HG02642 (cell line): ENCODE measurements at regions not wholly inside any gene's neighbourhood (a gene's known extent, or its start where the extent isn't known, plus 50 kb on each side); places are given as distances from the start of the nearest gene placed in this dataset.
"Not testable (repeated sequence)": the region's sequence is repeated elsewhere in the genome, so short reads cannot be mapped to it uniquely, and the experiment has no call there.

Experiments
- ATAC-seq: cut with Tn5 transposase; IDR thresholded peaks from one replicate; pipeline ENCODE4 v1.9.1; 2021; ENCODE audit warnings: mild to moderate bottlenecking; ENCODE audit not compliant: unreplicated experiment, poor library complexity

- not testable (repeated sequence) for ATAC-seq
Observed at GRCh38 chr3:187890405-187890752, 145.1 kb upstream of the BCL6 start.

- no peak for ATAC-seq
Observed at GRCh38 chr3:187896646-187897045, 151.4 kb upstream of the BCL6 start.

- no peak for ATAC-seq
Observed at GRCh38 chr3:187899246-187899645, 154.0 kb upstream of the BCL6 start.

GRCh38 chr3:187900993-187901755, 155.9 kb upstream of the BCL6 start:
- ATAC-seq, result no peak

- peak; percentile 72 for ATAC-seq
Observed at GRCh38 chr3:187902041-187902471, 156.8 kb upstream of the BCL6 start.

- ATAC-seq, result no peak
Observed at GRCh38 chr3:187902936-187903335, 157.7 kb upstream of the BCL6 start.

- ATAC-seq, result no peak
Observed at GRCh38 chr3:187903697-187904096, 158.4 kb upstream of the BCL6 start.

GRCh38 chr3:187906416-187906815, 161.1 kb upstream of the BCL6 start:
- ATAC-seq, result no peak

GRCh38 chr3:187906920-187907319, 161.7 kb upstream of the BCL6 start:
- no peak for ATAC-seq

- ATAC-seq, result no peak
Observed at GRCh38 chr3:187909866-187910265, 164.6 kb upstream of the BCL6 start.

- ATAC-seq, result no peak
Observed at GRCh38 chr3:187912007-187912406, 166.7 kb upstream of the BCL6 start.

- ATAC-seq, result no peak
Observed at GRCh38 chr3:187913617-187914033, 168.4 kb upstream of the BCL6 start.

GRCh38 chr3:187914231-187914630, 169.0 kb upstream of the BCL6 start:
- ATAC-seq, result no peak

- ATAC-seq, result no peak
Observed at GRCh38 chr3:187916072-187916471, 170.8 kb upstream of the BCL6 start.

- ATAC-seq, result no peak
Observed at GRCh38 chr3:187918081-187918644, 172.9 kb upstream of the BCL6 start.

GRCh38 chr3:187919048-187919447, 173.8 kb upstream of the BCL6 start:
- peak; percentile 95 for ATAC-seq

GRCh38 chr3:187919544-187919943, 174.3 kb upstream of the BCL6 start:
- ATAC-seq, result peak; percentile 31

- ATAC-seq, result no peak
Observed at GRCh38 chr3:187920030-187920429, 174.8 kb upstream of the BCL6 start.

- ATAC-seq, result no peak
Observed at GRCh38 chr3:187920913-187921312, 175.6 kb upstream of the BCL6 start.

GRCh38 chr3:187921391-187922074, 176.3 kb upstream of the BCL6 start:
- ATAC-seq, result no peak

- ATAC-seq, result no peak
Observed at GRCh38 chr3:187922704-187923416, 177.6 kb upstream of the BCL6 start.
